Suprapubic skin (tissue), 4 donors: ENCODE measurements at regions not wholly inside any gene's neighbourhood (a gene's known extent, or its start where the extent isn't known, plus 50 kb on each side); places are given as distances from the start of the nearest gene placed in this dataset.

Source experiments
- CTCF ChIP-seq, 2 donors: fragments of 200-600 bp in 1 of 2; fragments of 450-650 bp in 1 of 2; sonication (generic) in 1 of 2; IDR thresholded peaks; one replicate each; pipeline ENCODE4 v1.5.1; 2016 to 2019; ENCODE audit warnings: antibody characterized with exemption in 2 of 2, mild to moderate bottlenecking in 1 of 2, moderate library complexity in 1 of 2
- EP300 ChIP-seq: sonication (generic); formaldehyde crosslinking; IDR thresholded peaks from one replicate; pipeline ENCODE4 v1.6.1; 2017; ENCODE audit warnings: antibody characterized with exemption
- POLR2A ChIP-seq, 2 donors: fragments of 450-650 bp; IDR thresholded peaks; one replicate each; pipeline ENCODE4 v1.6.1; 2017; ENCODE audit warnings: antibody characterized with exemption in 2 of 2, mild to moderate bottlenecking in 2 of 2, moderate library complexity in 2 of 2
- POLR2AphosphoS5 ChIP-seq, 3 donors: sonication (generic); formaldehyde crosslinking; IDR thresholded peaks; one replicate each; pipeline ENCODE4 v1.6.1; 2017; ENCODE audit warnings: antibody characterized with exemption in 3 of 3

- TF ChIP-seq POLR2A (IDR thresholded peaks at IDR 0.05) (no peak), CTCF (IDR thresholded peaks at IDR 0.05) (no peak), POLR2AphosphoS5 (IDR thresholded peaks at IDR 0.05) (no peak), EP300 (no peak)
Observed at GRCh38 chr13:97853550-97853949, 99.9 kb upstream of the IPO5 start.
